NCI-H1092 (cell line): ENCODE measurements at regions not wholly inside any gene's neighbourhood (a gene's known extent, or its start where the extent isn't known, plus 50 kb on each side); places are given as distances from the start of the nearest gene placed in this dataset.
"Not testable (repeated sequence)": the region's sequence is repeated elsewhere in the genome, so short reads cannot be mapped to it uniquely, and the experiment has no call there.

Source experiments
- DNase-seq: peaks from one replicate; lab custom pipeline; 2025; lab: John Stamatoyannopoulos, UW

- no peak for DNase-seq
These were observed 156.8 kb upstream of the ALG10B start for GRCh38 chr12:38159591-38160317.

GRCh38 chr12:38160318-38161122 lies 156.1 kb upstream of the ALG10B start:
- no peak for DNase-seq

- no peak for DNase-seq
These were observed 155.2 kb upstream of the ALG10B start for GRCh38 chr12:38161123-38162000.

GRCh38 chr12:38162013-38162412 lies 154.6 kb upstream of the ALG10B start:
- DNase-seq = no peak

GRCh38 chr12:38162708-38163441 lies 153.7 kb upstream of the ALG10B start:
- no peak for DNase-seq

GRCh38 chr12:38163442-38163801 lies 153.2 kb upstream of the ALG10B start:
- no peak for DNase-seq

- DNase-seq = no peak
These were observed 150.3 kb upstream of the ALG10B start for GRCh38 chr12:38166225-38166624.

GRCh38 chr12:38175538-38175937 lies 141.0 kb upstream of the ALG10B start:
- no peak for DNase-seq

- DNase-seq = not testable (repeated sequence)
These were observed 133.0 kb upstream of the ALG10B start for GRCh38 chr12:38183617-38184016.

GRCh38 chr12:38197286-38197685 lies 119.3 kb upstream of the ALG10B start:
- not testable (repeated sequence) for DNase-seq

- DNase-seq = no peak
These were observed 114.9 kb upstream of the ALG10B start for GRCh38 chr12:38201461-38202276.

GRCh38 chr12:38204831-38205230 lies 111.7 kb upstream of the ALG10B start:
- no peak for DNase-seq

- no peak for DNase-seq
These were observed 94.6 kb upstream of the ALG10B start for GRCh38 chr12:38222011-38222410.

- not testable (repeated sequence) for DNase-seq
These were observed 78.2 kb upstream of the ALG10B start for GRCh38 chr12:38238328-38238727.

- DNase-seq = no peak
These were observed 62.8 kb upstream of the ALG10B start for GRCh38 chr12:38253778-38254177.

GRCh38 chr12:38258411-38258810 lies 58.2 kb upstream of the ALG10B start:
- no peak for DNase-seq
